Heart left ventricle (tissue), 13 donors: ENCODE measurements at regions not wholly inside any gene's neighbourhood (a gene's known extent, or its start where the extent isn't known, plus 50 kb on each side); places are given as distances from the start of the nearest gene placed in this dataset.
"Not testable (repeated sequence)": the region's sequence is repeated elsewhere in the genome, so short reads cannot be mapped to it uniquely, and the experiment has no call there.

Experiments used
- POLR2A ChIP-seq, 2 donors: fragments of 450-650 bp; IDR thresholded peaks; one replicate each; pipeline ENCODE4 v1.6.1; 2017; ENCODE audit warnings: antibody characterized with exemption in 2 of 2, mild to moderate bottlenecking in 2 of 2, moderate library complexity in 2 of 2
- TF ChIP-seq, protein P1 (sequence below), 12 donors: fragments of 200-600 bp; sonication (generic) in 4 of 12; IDR thresholded peaks; one replicate each; pipeline versions ENCODE4 v1.5.0 to v1.8.0; 2018 to 2022; ENCODE audit warnings: antibody characterized with exemption in 12 of 12, mild to moderate bottlenecking in 5 of 12
- donor health status: ischemic (EF 13 %, LVEDD 7.1; RV severe dilation, severe dysfunction).
- donor health status: DM: no; HTN: yes; CAD: no.
- donor health status: DM: no; HTN: no; CAD: no.
- donor health status: ischemic (EF 25% LVEDD 6.9; RV normal size, moderate dysfunction).
- donor health status: ischemic (EF 25% LVEDD 5.7; RV mildly dilated, moderate dysfunction).
- donor health status: ischemic (EF 35%, LVEDD 5.7; RV mildly dilated, moderate dysfunction).
- donor health status: nonischemic (EF 11% LVEDD 7.7; RV severe dilation, severe dysfunction).
- donor health status: DM: yes; HTN: yes; CAD: no.
- donor health status: PGD.
- donor health status: ischemic (EF 29% LVEDD 5.4; RV normal size, mild dysfunction).
- donor health status: nonischemic (EF 23%, LVEDD 6.1; RV moderate dilation, normal function).

DNA sequence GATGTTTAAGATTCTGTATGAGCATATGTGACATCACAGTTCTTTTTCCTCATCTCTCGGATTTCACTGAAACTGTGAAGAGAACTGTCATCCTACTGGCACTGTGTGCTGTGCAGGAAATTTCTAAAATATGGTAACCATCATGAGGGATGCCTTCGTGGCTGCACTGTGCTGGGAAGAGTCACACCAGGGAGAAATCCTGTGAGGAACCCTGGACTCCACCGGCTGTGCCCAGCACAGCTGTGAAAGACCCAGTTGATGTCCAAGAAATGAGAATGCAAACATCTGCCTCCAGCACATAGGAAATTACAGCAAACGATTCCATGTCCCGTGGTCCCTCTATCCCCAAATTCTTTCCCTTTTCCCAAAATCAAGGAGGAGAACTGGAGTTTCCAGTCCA lies 475.4 kb downstream of the GOLGA6L6 start:
- TF ChIP-seq, protein P1, sequence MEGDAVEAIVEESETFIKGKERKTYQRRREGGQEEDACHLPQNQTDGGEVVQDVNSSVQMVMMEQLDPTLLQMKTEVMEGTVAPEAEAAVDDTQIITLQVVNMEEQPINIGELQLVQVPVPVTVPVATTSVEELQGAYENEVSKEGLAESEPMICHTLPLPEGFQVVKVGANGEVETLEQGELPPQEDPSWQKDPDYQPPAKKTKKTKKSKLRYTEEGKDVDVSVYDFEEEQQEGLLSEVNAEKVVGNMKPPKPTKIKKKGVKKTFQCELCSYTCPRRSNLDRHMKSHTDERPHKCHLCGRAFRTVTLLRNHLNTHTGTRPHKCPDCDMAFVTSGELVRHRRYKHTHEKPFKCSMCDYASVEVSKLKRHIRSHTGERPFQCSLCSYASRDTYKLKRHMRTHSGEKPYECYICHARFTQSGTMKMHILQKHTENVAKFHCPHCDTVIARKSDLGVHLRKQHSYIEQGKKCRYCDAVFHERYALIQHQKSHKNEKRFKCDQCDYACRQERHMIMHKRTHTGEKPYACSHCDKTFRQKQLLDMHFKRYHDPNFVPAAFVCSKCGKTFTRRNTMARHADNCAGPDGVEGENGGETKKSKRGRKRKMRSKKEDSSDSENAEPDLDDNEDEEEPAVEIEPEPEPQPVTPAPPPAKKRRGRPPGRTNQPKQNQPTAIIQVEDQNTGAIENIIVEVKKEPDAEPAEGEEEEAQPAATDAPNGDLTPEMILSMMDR (IDR thresholded peaks at IDR 0.05), result not testable (repeated sequence)
- TF ChIP-seq POLR2A (IDR thresholded peaks at IDR 0.05), result not testable (repeated sequence)
